ENCODE measurements at regions not wholly inside any gene's neighbourhood (a gene's known extent, or its start where the extent isn't known, plus 50 kb on each side); places are given as distances from the start of the nearest gene placed in this dataset.
A peak's percentile ranks its signal among the peaks of the same experiment; 100 is the strongest.

DNA sequence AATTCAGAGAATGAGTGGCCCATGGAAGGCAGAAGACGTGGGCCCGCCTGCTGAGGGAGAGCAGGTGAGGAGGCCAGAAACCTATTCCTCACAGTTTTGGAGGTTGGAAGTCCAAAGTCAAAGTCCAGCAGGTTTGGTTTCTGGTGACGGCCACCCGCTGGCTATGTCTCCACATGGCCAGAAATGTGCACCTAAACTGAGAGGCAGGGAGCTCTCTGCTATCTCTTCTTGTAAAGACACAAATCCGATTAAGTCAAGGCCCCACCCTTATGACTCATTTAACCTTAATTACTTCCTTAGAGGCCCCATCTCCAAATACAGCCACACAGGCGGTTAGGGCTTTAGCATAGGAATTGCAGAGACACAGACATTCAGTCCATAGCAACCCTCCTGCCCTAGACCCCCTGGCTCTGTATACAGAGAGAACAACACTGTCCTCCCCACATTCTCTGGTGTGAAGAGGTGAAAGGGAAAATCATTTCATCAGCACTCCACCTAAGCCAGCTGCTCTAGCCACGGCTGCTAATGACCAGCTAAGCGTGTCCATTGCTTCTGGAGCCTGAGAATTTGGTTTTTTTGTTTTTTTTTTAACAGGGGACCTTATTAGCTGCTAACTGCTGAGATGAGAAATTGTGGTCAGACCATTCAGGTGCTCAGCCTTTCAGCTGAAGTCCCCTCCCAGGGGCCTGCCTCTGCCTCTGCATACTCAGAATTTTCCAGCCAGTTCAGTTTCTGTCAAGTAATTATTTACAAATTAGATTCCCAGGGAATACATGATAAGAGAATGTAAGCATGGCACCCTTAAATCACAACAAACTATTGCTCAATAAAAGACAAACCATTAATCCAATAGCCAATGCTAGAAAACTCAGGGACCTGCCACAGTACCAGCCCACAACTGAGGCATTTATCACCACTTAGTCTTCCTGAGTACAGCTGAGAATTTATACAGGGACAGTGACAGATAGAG, 368.7 kb upstream of the ID2 start:
- Histone ChIP-seq H3K27me3 (no peaks in the 10 kb centered on the region), H4K20me1 (no peaks in the 10 kb centered on the region), H3K27ac (peak overlapping the region in 10 of 11 experiments; percentile 5 to 96 (median 74); a peak in 16 of 22 replicates), H3K4me2 (peak overlapping the region; percentile 69 to 95 (median 83)), H3K9ac (peak overlapping the region in 7 of 11 experiments; percentile 4 to 63 (median 30); a peak in 9 of 22 replicates), H3K4me3 (peak overlapping the region in 3 of 10 experiments; percentile 13 to 52 (median 22); a peak in 4 of 20 replicates), H3K9me3 (replicated peaks in 1 of 11) (peaks cover 0 to 6% (median 0%) of the 10 kb centered on the region in 11 experiments; a peak in 1 of 22 replicates), H3K4me1 (peaks cover 63 to 84% (median 68%) of the 10 kb centered on the region in 10 experiments), H3K36me3 (no peaks in the 10 kb centered on the region)
- TF ChIP-seq Cebpa-rat (IDR thresholded peaks at IDR 0.05): peak in 3 of 11 experiments; percentile 8 to 36 (median 27); a peak in 1 of 22 replicates

DNA sequence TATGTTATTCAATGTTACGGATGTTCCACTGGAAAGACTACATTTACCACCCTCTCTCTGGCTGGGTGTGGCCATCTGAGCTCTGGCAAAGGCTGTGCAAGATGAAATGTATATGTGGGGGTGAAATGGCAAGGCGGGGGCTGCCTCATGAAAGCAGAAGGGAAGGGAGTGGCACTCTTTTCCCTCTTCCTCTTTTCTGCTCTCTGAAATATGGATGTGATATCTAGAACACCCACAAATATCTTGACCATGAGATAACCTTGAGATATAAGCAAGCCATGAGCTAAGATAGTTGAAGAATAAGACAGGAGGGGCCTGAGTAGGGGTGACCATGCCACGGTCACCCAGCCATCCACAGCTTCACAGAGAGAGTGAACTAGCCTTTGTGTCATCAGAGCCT, 367.8 kb upstream of the ID2 start:
- Histone ChIP-seq H4K20me1 (no peaks in the 10 kb centered on the region), H3K4me2 (peak overlapping the region; percentile 69 to 95 (median 83)), H3K4me3 (no peak overlapping the region), H3K36me3 (no peaks in the 10 kb centered on the region), H3K9ac (peak overlapping the region in 1 of 11 experiments; percentile 43; a peak in 1 of 22 replicates), H3K9me3 (replicated peaks in 1 of 11) (peaks cover 0 to 6% (median 0%) of the 10 kb centered on the region in 11 experiments; a peak in 1 of 22 replicates), H3K27ac (peak overlapping the region in 5 of 11 experiments; percentile 27 to 96 (median 74); a peak in 8 of 22 replicates), H3K4me1 (peaks cover 54 to 76% (median 58%) of the 10 kb centered on the region in 10 experiments), H3K27me3 (no peaks in the 10 kb centered on the region)
- TF ChIP-seq Cebpa-rat (IDR thresholded peaks at IDR 0.05): no peak

DNA sequence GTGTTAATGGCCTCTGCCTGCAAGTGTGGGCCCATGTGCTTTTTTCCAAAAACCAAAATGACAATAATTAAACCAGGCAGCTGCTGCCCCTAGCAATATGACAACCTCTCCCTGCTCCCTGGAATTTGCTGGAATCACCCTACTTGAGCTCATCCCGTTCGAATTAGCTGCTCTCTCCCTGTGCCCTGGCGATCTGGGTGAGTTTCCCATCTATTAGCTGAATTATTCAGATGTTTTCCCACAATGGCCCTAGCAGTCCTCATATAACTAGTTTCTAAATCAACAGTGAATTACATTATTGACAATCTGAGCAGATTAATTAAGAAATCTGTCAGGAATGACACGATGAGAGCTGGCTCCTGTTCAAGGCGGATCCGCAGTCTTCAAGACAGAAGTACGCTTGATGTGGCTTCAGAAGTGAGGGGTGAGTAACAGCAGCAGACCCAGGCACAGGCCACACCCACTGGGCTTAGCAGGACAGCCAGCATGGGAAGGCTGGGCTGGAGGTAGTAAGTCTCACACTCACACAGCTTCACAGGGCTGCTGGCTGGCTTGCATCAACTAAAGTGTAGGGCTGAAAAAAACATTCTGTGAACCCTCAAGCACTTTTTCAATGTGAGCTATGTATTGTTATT, 366.2 kb upstream of the ID2 start:
- peak overlapping the region in 1 of 11 experiments; percentile 2; a peak in 2 of 22 replicates for H3K27ac ChIP-seq
- peaks cover 0 to 6% (median 0%) of the 10 kb centered on the region in 11 experiments; a peak in 1 of 22 replicates for H3K9me3 ChIP-seq (replicated peaks in 1 of 11)
- no peaks in the 10 kb centered on the region for H4K20me1 ChIP-seq
- no peak overlapping the region for H3K9ac ChIP-seq
- H3K4me1 ChIP-seq: peaks cover 38 to 64% (median 43%) of the 10 kb centered on the region in 10 experiments
- no peaks in the 10 kb centered on the region for H3K27me3 ChIP-seq
- H3K4me3 ChIP-seq: no peak overlapping the region
- peak overlapping the region in 5 of 11 experiments; percentile 26 to 79 (median 31); a peak in 8 of 22 replicates for H3K4me2 ChIP-seq
- no peak for TF ChIP-seq Cebpa-rat (IDR thresholded peaks at IDR 0.05)
- no peaks in the 10 kb centered on the region for H3K36me3 ChIP-seq

DNA sequence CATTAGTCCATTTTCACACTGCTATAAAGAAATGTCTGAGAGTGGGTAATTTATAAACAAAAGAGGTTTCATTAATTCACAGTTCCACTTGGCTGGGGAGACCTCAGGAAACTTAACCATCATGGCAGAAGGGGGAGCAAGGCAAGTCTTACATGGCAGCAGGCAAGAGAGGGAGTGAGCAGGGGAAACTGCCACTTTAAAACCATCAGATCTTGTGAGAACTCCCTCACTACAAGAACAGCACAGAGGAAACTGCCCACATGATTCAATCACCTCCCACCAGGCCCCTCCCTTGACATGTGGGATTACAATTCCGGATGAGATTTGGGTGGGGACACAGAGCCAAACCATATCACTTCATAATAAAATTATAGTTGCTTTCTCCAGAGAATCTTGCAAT, 365.5 kb upstream of the ID2 start:
- peaks cover 0 to 6% (median 0%) of the 10 kb centered on the region in 11 experiments; a peak in 1 of 22 replicates for H3K9me3 ChIP-seq (replicated peaks in 1 of 11)
- no peak overlapping the region for H3K9ac ChIP-seq
- peak overlapping the region in 4 of 11 experiments; percentile 26 to 79 (median 38); a peak in 7 of 22 replicates for H3K4me2 ChIP-seq
- no peaks in the 10 kb centered on the region for H3K36me3 ChIP-seq
- H4K20me1 ChIP-seq: no peaks in the 10 kb centered on the region
- TF ChIP-seq Cebpa-rat (IDR thresholded peaks at IDR 0.05): no peak
- no peak overlapping the region; a peak in 1 of 22 replicates for H3K27ac ChIP-seq
- no peak overlapping the region for H3K4me3 ChIP-seq
- no peaks in the 10 kb centered on the region for H3K27me3 ChIP-seq
- peaks cover 31 to 57% (median 36%) of the 10 kb centered on the region in 10 experiments for H3K4me1 ChIP-seq

DNA sequence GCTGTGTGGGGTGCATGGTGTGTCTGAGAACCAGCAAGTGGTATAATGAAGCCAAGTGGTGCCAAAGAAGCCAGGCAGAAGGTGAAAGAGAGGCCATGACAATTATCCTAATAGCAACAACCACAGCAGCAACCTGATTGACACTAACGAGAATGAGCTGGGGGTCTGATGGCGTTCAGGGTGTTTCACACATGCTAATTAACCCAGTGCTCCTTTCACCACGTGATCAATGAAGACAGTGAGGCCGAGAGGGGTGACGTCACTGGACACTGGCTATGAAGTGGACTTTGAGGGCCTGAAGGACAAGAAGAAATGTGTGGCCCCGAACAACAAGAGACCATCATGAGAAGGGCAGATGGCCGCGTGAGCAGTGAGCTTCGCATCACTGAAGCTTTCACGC, 364.4 kb upstream of the ID2 start:
- peaks cover 0 to 6% (median 0%) of the 10 kb centered on the region in 11 experiments; a peak in 1 of 22 replicates for H3K9me3 ChIP-seq (replicated peaks in 1 of 11)
- H3K27me3 ChIP-seq: no peaks in the 10 kb centered on the region
- no peak overlapping the region for H3K9ac ChIP-seq
- no peak overlapping the region for H3K27ac ChIP-seq
- no peak overlapping the region for H3K4me2 ChIP-seq
- no peak overlapping the region for H3K4me3 ChIP-seq
- no peaks in the 10 kb centered on the region for H4K20me1 ChIP-seq
- H3K4me1 ChIP-seq: peaks cover 20 to 47% (median 25%) of the 10 kb centered on the region in 10 experiments
- no peak for TF ChIP-seq Cebpa-rat (IDR thresholded peaks at IDR 0.05)
- H3K36me3 ChIP-seq: no peaks in the 10 kb centered on the region

DNA sequence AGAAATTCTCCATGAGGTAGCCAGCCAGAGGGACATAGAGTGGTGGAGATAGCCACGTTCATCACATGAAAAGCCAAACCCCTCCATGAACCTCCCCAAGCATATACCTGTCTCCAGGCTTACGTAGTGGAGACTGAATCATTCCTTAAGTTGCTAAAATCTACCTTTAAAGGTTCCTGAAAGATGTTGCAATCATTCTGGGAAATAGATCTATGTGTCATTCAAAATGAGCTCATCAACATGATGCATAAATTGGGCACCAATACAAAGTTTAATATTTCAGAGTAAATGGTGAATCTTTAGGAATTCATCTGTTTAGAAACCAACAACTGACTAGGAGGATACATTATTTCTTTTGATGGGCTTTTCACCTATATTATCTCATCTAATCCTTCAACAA, 362.6 kb upstream of the ID2 start:
- Histone ChIP-seq H3K4me2 (peak overlapping the region in 1 of 11 experiments; percentile 16; a peak in 1 of 22 replicates), H3K9ac (no peak overlapping the region), H3K4me1 (peaks cover 2 to 28% (median 7%) of the 10 kb centered on the region in 10 experiments), H3K9me3 (replicated peaks in 1 of 11) (peaks cover 0 to 6% (median 0%) of the 10 kb centered on the region in 11 experiments; a peak in 1 of 22 replicates), H3K4me3 (no peak overlapping the region), H3K27ac (no peak overlapping the region), H4K20me1 (no peaks in the 10 kb centered on the region), H3K36me3 (no peaks in the 10 kb centered on the region), H3K27me3 (no peaks in the 10 kb centered on the region)
- TF ChIP-seq Cebpa-rat (IDR thresholded peaks at IDR 0.05): peak in 1 of 11 experiments; percentile 23; a peak in 1 of 22 replicates

DNA sequence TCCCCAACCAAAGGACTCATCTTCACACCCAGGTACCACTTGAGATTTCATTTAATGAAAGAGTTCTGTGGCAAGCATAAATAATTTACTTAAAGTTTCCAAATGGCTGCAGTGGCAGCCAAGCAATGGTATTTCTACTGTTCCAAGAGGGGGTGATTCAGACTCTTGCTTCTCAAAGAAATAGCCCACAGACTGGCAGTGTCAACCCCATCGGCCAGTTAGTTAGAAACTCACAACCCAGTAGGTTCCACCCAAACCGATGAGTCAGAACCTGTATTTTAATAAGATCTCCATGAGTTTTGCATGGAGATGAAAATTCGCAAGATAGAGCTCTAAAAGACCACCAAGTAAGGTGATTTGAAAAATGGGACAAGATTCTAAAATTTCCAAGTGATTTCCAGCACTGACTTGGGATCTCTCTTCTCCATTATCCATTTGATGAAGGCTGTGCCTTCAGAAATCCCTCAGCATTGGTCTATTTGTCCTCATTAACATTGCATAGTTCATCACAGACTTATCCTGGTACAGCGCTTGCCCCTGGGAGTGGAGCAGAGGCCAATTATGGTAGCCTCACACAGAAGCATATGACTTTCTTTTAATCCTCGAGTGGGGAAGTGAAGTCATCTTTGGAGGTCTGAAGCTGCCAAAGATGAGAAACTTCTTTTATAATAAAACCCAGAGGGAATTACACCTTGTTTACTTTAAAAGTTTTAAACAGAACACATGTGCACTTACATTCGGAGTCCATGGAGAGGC, 361.4 kb upstream of the ID2 start:
- no peak for TF ChIP-seq Cebpa-rat (IDR thresholded peaks at IDR 0.05)
- Histone ChIP-seq H3K27me3 (no peaks in the 10 kb centered on the region), H3K36me3 (no peaks in the 10 kb centered on the region), H3K4me1 (peaks cover 0 to 16% (median 1%) of the 10 kb centered on the region in 10 experiments; a peak in 8 of 20 replicates), H3K9ac (no peak overlapping the region), H3K4me2 (peak overlapping the region in 1 of 11 experiments; percentile 35; a peak in 2 of 22 replicates), H3K27ac (no peak overlapping the region), H4K20me1 (no peaks in the 10 kb centered on the region), H3K4me3 (no peak overlapping the region), H3K9me3 (replicated peaks in 1 of 11) (peaks cover 0 to 6% (median 0%) of the 10 kb centered on the region in 11 experiments; a peak in 1 of 22 replicates)

DNA sequence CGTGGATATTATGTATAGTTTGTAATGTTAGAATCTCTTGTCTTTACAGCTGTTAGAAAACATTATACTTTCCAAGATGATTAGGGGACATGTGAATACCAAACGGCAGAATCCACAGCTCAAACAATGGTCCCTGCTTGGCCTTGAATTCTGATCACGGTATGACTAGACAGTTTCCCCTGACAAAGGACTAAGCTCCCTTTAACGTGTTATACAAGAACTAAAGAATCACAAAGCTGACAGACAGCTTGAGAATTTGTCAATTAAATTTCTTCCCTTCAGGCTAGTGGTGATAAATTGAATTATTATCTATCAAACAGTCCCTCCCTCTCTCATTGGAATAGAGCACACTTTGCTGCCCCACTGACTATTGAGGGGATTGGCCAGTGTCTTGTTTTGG, 359.2 kb upstream of the ID2 start:
- Histone ChIP-seq H4K20me1 (no peaks in the 10 kb centered on the region), H3K9me3 (replicated peaks in 1 of 11) (no peaks in the 10 kb centered on the region), H3K4me3 (no peak overlapping the region), H3K27me3 (no peaks in the 10 kb centered on the region), H3K9ac (no peak overlapping the region), H3K36me3 (no peaks in the 10 kb centered on the region), H3K27ac (no peak overlapping the region), H3K4me2 (no peak overlapping the region), H3K4me1 (peaks cover 0 to 10% (median 2%) of the 10 kb centered on the region in 10 experiments; a peak in 8 of 20 replicates)
- TF ChIP-seq Cebpa-rat (IDR thresholded peaks at IDR 0.05): no peak

Measured in BLaER1 treated with 17β-estradiol and CSF1 and Interleukin-3, amounts not matched to agents 10 nM and 100 nM (cell line).